HepG2 (cell line): ENCODE measurements at regions not wholly inside any gene's neighbourhood (a gene's known extent, or its start where the extent isn't known, plus 50 kb on each side); places are given as distances from the start of the nearest gene placed in this dataset.

Source experiments
- ATAC-seq: fragments of 200-7000 bp; cut with Tn5 transposase; 3 replicates; pipeline ENCODE4 v1.9.1; 2020; ENCODE audit warnings: mild to moderate bottlenecking, moderate library complexity
- BruUV-seq: library from RNA; stranded (reverse); fragments of 400-500 nt; replicated peaks from 2 replicates; lab custom pipeline; 2021; lab: Mats Ljungman, UMichigan
- CTCF ChIA-PET: fragments of 300-600 bp; formaldehyde crosslinking; extraction: SDS; loops from one replicate; lab custom pipeline; 2021; ENCODE audit warnings: low total read pairs, inconsistent platforms, low intra/inter-chr PET ratio; lab: Yijun Ruan, JAX
- POLR2A ChIA-PET: fragments of 350-600 bp; sonication (Branson Sonifier 250); formaldehyde crosslinking; loops from one replicate; lab custom pipeline; 2020; ENCODE audit warnings: antibody characterized with exemption, inconsistent platforms; lab: Yijun Ruan, JAX
- DNase-seq: peaks from one replicate; pipeline ENCODE4 v3.0.0-alpha.2; 2015; ENCODE audit warnings: low spot score
- FAIRE-seq: peaks from 3 replicates; lab custom pipeline; 2011; peaks lifted over from hg19 to GRCh38; lab: Jason Lieb, UNC
- H2AFZ ChIP-seq: one replicate; pipeline ENCODE4 v1.6.1; 2011; ENCODE audit warnings: low read length, inconsistent platforms
- H3K27ac ChIP-seq: fragments of 300-600 bp; 3 replicates; pipeline ENCODE4 v1.8.0; 2011; ENCODE audit warnings: mixed run types, mild to moderate bottlenecking, mixed read lengths, low read length, inconsistent platforms; ENCODE audit not compliant: insufficient read depth; ENCODE audit errors: extremely low read length
- H3K27me3 ChIP-seq, 2 experiments: fragments of 200-600 bp in 1 of 2; 2 replicates in 1 of 2; 3 replicates in 1 of 2; pipeline versions ENCODE4 v1.6.0 to v1.8.0; 2011; ENCODE audit warnings: low read length in 2 of 2, mild to moderate bottlenecking in 2 of 2, moderate library complexity in 2 of 2, inconsistent platforms in 1 of 2; ENCODE audit not compliant: insufficient read depth in 2 of 2, control insufficient read depth in 1 of 2
- H3K36me3 ChIP-seq, 2 experiments: fragments of 200-600 bp in 1 of 2; replicated peaks in 1 of 2; 2 replicates in 1 of 2; 3 replicates in 1 of 2; pipeline versions ENCODE4 v1.5.1 to v1.8.0; 2011; ENCODE audit warnings: low read length in 2 of 2, inconsistent platforms in 1 of 2; ENCODE audit not compliant: insufficient read depth in 2 of 2, control insufficient read depth in 1 of 2
- H3K4me1 ChIP-seq: 2 replicates; pipeline ENCODE4 v1.5.1; 2012; ENCODE audit warnings: low read length, inconsistent platforms; ENCODE audit not compliant: insufficient read depth
- H3K4me2 ChIP-seq: 2 replicates; pipeline ENCODE4 v1.6.0; 2011; ENCODE audit warnings: low read depth, low read length, inconsistent platforms
- H3K4me3 ChIP-seq, 3 experiments: fragments of 200-600 bp in 1 of 3; sonication (generic), shearing (Covaris generic) in 1 of 3; replicated peaks in 1 of 3; 2 replicates each; pipeline ENCODE4 v1.5.1; 2011 to 2016; ENCODE audit warnings: low read length in 3 of 3, inconsistent platforms in 2 of 3, low read depth in 2 of 3, mild to moderate bottlenecking in 2 of 3, control low read depth in 1 of 3, mixed read lengths in 1 of 3; ENCODE audit not compliant: insufficient read depth in 1 of 3
- H3K79me2 ChIP-seq: one replicate; pipeline ENCODE4 v1.6.1; 2011; ENCODE audit warnings: low read length, inconsistent platforms; ENCODE audit not compliant: insufficient read depth
- H3K9ac ChIP-seq: 2 replicates; pipeline ENCODE4 v1.6.0; 2011; ENCODE audit warnings: mild to moderate bottlenecking, low read depth, low read length, inconsistent platforms; ENCODE audit not compliant: insufficient read depth
- H3K9me3 ChIP-seq: 2 replicates; pipeline ENCODE4 v1.5.1; 2012; ENCODE audit warnings: mild to moderate bottlenecking, low read length
- H4K20me1 ChIP-seq: 2 replicates; pipeline ENCODE4 v1.6.0; 2011; ENCODE audit warnings: inconsistent platforms, mild to moderate bottlenecking, low read length, moderate library complexity; ENCODE audit not compliant: insufficient read depth
- AHDC1 ChIP-seq: sonication (generic); formaldehyde crosslinking; IDR thresholded peaks from 2 replicates; pipeline ENCODE4 v1.5.1; 2020; ENCODE audit warnings: mild to moderate bottlenecking, missing genetic modification reagents, borderline replicate concordance
- ATM ChIP-seq: fragments of 450-650 bp; IDR thresholded peaks from 2 replicates; pipeline ENCODE4 v1.7.1; 2017; ENCODE audit warnings: mild to moderate bottlenecking, borderline replicate concordance
- EED ChIP-seq: sonication (generic); formaldehyde crosslinking; IDR thresholded peaks from 2 replicates; pipeline ENCODE4 v1.5.0; 2020; ENCODE audit warnings: mild to moderate bottlenecking, missing genetic modification reagents
- EP300 ChIP-seq, 3 experiments: sonication (generic) in 1 of 3; formaldehyde crosslinking in 1 of 3; IDR thresholded peaks; 2 replicates each; pipeline versions ENCODE4 v1.5.1 to v1.6.1; 2011 to 2020; ENCODE audit warnings: low read depth in 2 of 3, low read length in 2 of 3, borderline replicate concordance in 1 of 3, improper control_type of control experiment in 1 of 3, mild to moderate bottlenecking in 1 of 3, missing genetic modification reagents in 1 of 3, moderate library complexity in 1 of 3
- RELA ChIP-seq: sonication (generic); formaldehyde crosslinking; IDR thresholded peaks from 2 replicates; pipeline ENCODE4 v1.4.0; 2020; ENCODE audit warnings: missing genetic modification reagents
- SOX13 ChIP-seq, 3 experiments: fragments of 450-650 bp in 1 of 3; sonication (generic) in 1 of 3; formaldehyde crosslinking in 1 of 3; IDR thresholded peaks in 2 of 3; conservative IDR thresholded peaks in 1 of 3; 2 replicates each; pipeline versions ENCODE4 v1.5.0 to v1.6.1; 2016 to 2020; ENCODE audit warnings: antibody characterized with exemption in 1 of 3, mild to moderate bottlenecking in 1 of 3, missing compliant biosample characterization in 1 of 3, missing genetic modification reagents in 1 of 3, moderate library complexity in 1 of 3
- TFAP4 ChIP-seq: sonication (generic); IDR thresholded peaks from 2 replicates; pipeline ENCODE4 v1.6.1; 2016; ENCODE audit warnings: low read depth, borderline replicate concordance
- TOPORS ChIP-seq: sonication (generic); formaldehyde crosslinking; IDR thresholded peaks from 2 replicates; pipeline ENCODE4 v1.8.0; 2023; ENCODE audit warnings: mild to moderate bottlenecking, missing genetic modification reagents
- ZMYM2 ChIP-seq: sonication (generic); formaldehyde crosslinking; IDR thresholded peaks from 2 replicates; pipeline ENCODE4 v1.8.0; 2022; ENCODE audit warnings: mild to moderate bottlenecking, missing genetic modification reagents
- ZNF660 ChIP-seq: sonication (generic); formaldehyde crosslinking; IDR thresholded peaks from 2 replicates; pipeline ENCODE4 v1.5.1; 2020; ENCODE audit warnings: mild to moderate bottlenecking, low read depth, missing genetic modification reagents, borderline replicate concordance
- WGBS: methylation state at CpG from one replicate; pipeline ENCODE4 v1.1.6; 2017; ENCODE audit warnings: low lambda C conversion rate; 5-methylcytosine and 5-hydroxymethylcytosine counted together
- in situ Hi-C: cut with HindIII; loops from 2 replicates; pipeline ENCODE4 v1.10.0; 2017; ENCODE audit warnings: low pct_unique_long_range_greater_than_20kb; ENCODE audit not compliant: extremely low pct_ligation_motif_present
- intact Hi-C: fragments of 100-400 bp; cut with micrococcal nuclease; formaldehyde crosslinking; loops from one replicate; pipeline ENCODE4 v1.10.0; 2022; ENCODE audit not compliant: unreplicated experiment

GRCh38 chr5:74575741-74576538 lies 64.6 kb downstream of the ENC1 start:
- FAIRE-seq (no peak), ATAC-seq (no peak), DNase-seq (no peak)
- no peak overlapping the region for H3K4me2 ChIP-seq
- intact Hi-C loops (no loop called here), in situ Hi-C loops (no loop called here)
- H2AFZ ChIP-seq, result no peak overlapping the region
- H3K27me3 ChIP-seq, result no peaks in the 10 kb centered on the region
- H3K79me2 ChIP-seq, result no peaks in the 10 kb centered on the region
- no TSS peak for BruUV-seq
- no peak overlapping the region for H3K27ac ChIP-seq
- H3K9me3 ChIP-seq, result 0 out of 2 replicates have a peak, but pooled peaks cover under 1% of the 10 kb centered on the region
- ChIA-PET POLR2A (no interaction called here), CTCF (no interaction called here)
- H3K36me3 ChIP-seq, result no peaks in the 10 kb centered on the region
- H3K4me1 ChIP-seq, result peaks cover 83% of the 10 kb centered on the region
- TF ChIP-seq TFAP4 (peak; percentile 54; the same call in 1 of the 2 replicates), EED (CRISPR knock-in tag) (no peak), ZMYM2 (CRISPR knock-in tag) (0 out of 2 replicates have a peak, but pooled peaks have one; percentile 17)
- no peak overlapping the region; the same call in 1 of the 2 replicates for H3K9ac ChIP-seq
- H4K20me1 ChIP-seq, result no peaks in the 10 kb centered on the region
- WGBS, result 90% methylated on average over 15 of the region's 15 CpGs
- no peak overlapping the region for H3K4me3 ChIP-seq

DNA sequence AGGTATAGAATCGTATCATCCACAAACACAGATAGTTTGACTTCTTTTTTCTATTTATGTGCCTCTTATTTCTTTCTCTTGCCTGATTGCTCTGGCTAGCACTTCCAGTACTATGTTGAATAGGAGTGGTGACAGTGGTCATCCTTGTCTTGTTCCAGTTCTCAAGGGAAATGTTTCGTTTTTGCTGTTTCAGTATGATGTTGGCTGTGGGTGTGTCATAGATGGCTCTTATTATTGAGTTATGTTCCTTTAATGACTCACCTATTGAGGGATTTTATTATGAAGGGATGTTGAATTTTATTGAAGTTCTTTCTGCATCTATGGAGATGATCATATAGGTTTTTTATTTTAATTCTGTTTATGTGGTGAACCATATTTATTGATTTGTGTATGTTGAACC lies 70.3 kb downstream of the ENC1 start:
- intact Hi-C loops (no loop called here), in situ Hi-C loops (no loop called here)
- Histone ChIP-seq H3K79me2 (no peaks in the 10 kb centered on the region), H4K20me1 (no peaks in the 10 kb centered on the region), H3K4me1 (peaks cover 45% of the 10 kb centered on the region), H3K36me3 (no peaks in the 10 kb centered on the region), H3K27ac (no peak overlapping the region), H3K9me3 (peaks cover 16% of the 10 kb centered on the region), H3K27me3 (no peaks in the 10 kb centered on the region), H3K4me2 (no peak overlapping the region), H2AFZ (no peak overlapping the region), H3K9ac (no peak overlapping the region), H3K4me3 (no peak overlapping the region)
- 66% methylated on average over 2 of the region's 2 CpGs for WGBS
- ChIA-PET POLR2A (no interaction called here), CTCF (no interaction called here)
- no TSS peak for BruUV-seq
- no peak for FAIRE-seq
- no peak for ATAC-seq
- no peak for DNase-seq
- no peak for TF ChIP-seq AHDC1 (CRISPR knock-in tag)
- no peak for TF ChIP-seq TOPORS (CRISPR knock-in tag)
- TF ChIP-seq ZNF660 (CRISPR knock-in tag), result no peak
- no peak for TF ChIP-seq EP300 (IDR thresholded peaks at IDR 0.05; ENCODE audit: low read depth in 2 of 2, low read length in 2 of 2)
- TF ChIP-seq EP300 (CRISPR knock-in tag; IDR thresholded peaks at IDR 0.05; ENCODE audit: borderline replicate concordance), result no peak
- no peak for TF ChIP-seq SOX13 (IDR thresholded peaks at IDR 0.05)
- TF ChIP-seq SOX13 (CRISPR knock-in tag; conservative IDR thresholded peaks at IDR 0.05 in 1 of 2, IDR thresholded peaks at IDR 0.05 in 1 of 2), result no peak
- TF ChIP-seq ATM, result no peak
- no peak for TF ChIP-seq RELA
